ENCODE measurements at regions not wholly inside any gene's neighbourhood (a gene's known extent, or its start where the extent isn't known, plus 50 kb on each side); places are given as distances from the start of the nearest gene placed in this dataset.

GRCh38 chr18:32596501-32596900 is 125.8 kb upstream of the GAREM1 start:
- no peaks in the 10 kb centered on the region for H3K36me3 ChIP-seq (ENCODE audit: control insufficient read depth in 4 of 4, insufficient read depth in 3 of 4, low read depth in 1 of 4, low read length in 3 of 4)
- peaks cover 0 to 4% (median 0%) of the 10 kb centered on the region in 4 donors for H3K27me3 ChIP-seq (ENCODE audit: control insufficient read depth in 4 of 4, insufficient read depth in 4 of 4, low read length in 3 of 4)
- no peak overlapping the region for H3K27ac ChIP-seq (ENCODE audit: low read depth in 1 of 2, low read length in 2 of 2)
- H3K4me3 ChIP-seq (ENCODE audit: low read depth in 1 of 3, low read length in 3 of 3) = no peak overlapping the region
- peaks cover 0 to 1% (median 0%) of the 10 kb centered on the region in 4 donors for H3K9me3 ChIP-seq (ENCODE audit: control insufficient read depth in 4 of 4, low read length in 3 of 4)
- no peak overlapping the region for H3K9ac ChIP-seq (ENCODE audit: low read depth in 1 of 2, low read length in 2 of 2)
- no peaks in the 10 kb centered on the region for H3K4me1 ChIP-seq (ENCODE audit: control insufficient read depth in 4 of 4, insufficient read depth in 4 of 4, low read length in 3 of 4)
- TF ChIP-seq MAX (IDR thresholded peaks at IDR 0.05) (no peak), FOXA2 (IDR thresholded peaks at IDR 0.05) (no peak), HNF4G (IDR thresholded peaks at IDR 0.05) (no peak), CTCF (IDR thresholded peaks at IDR 0.05; ENCODE audit: low read depth, low read length, missing input control) (no peak), EGR1 (IDR thresholded peaks at IDR 0.05; ENCODE audit: low read depth in 2 of 2) (no peak), ZBTB33 (IDR thresholded peaks at IDR 0.05) (no peak), YY1 (IDR thresholded peaks at IDR 0.05) (no peak), RXRA (IDR thresholded peaks at IDR 0.05) (no peak), RAD21 (IDR thresholded peaks at IDR 0.05) (no peak), FOXA1 (IDR thresholded peaks at IDR 0.05) (no peak), JUND (IDR thresholded peaks at IDR 0.05) (no peak), HNF4A (conservative IDR thresholded peaks at IDR 0.05) (no peak), TAF1 (conservative IDR thresholded peaks at IDR 0.05) (no peak), REST (IDR thresholded peaks at IDR 0.05) (no peak)
- no peak for DNase-seq (ENCODE audit: low spot score)
- WGBS = 44% methylated on average over 2 of the region's 2 CpGs

GRCh38 chr18:32595832-32596231 is 125.2 kb upstream of the GAREM1 start:
- H3K9me3 ChIP-seq (ENCODE audit: control insufficient read depth in 4 of 4, low read length in 3 of 4) = peaks cover 0 to 1% (median 0%) of the 10 kb centered on the region in 4 donors
- H3K9ac ChIP-seq (ENCODE audit: low read depth in 1 of 2, low read length in 2 of 2) = no peak overlapping the region
- 85% methylated on average over 3 of the region's 3 CpGs for WGBS
- no peaks in the 10 kb centered on the region for H3K36me3 ChIP-seq (ENCODE audit: control insufficient read depth in 4 of 4, insufficient read depth in 3 of 4, low read depth in 1 of 4, low read length in 3 of 4)
- H3K27me3 ChIP-seq (ENCODE audit: control insufficient read depth in 4 of 4, insufficient read depth in 4 of 4, low read length in 3 of 4) = peaks cover 0 to 4% (median 0%) of the 10 kb centered on the region in 4 donors
- DNase-seq (ENCODE audit: low spot score) = no peak
- H3K27ac ChIP-seq (ENCODE audit: low read depth in 1 of 2, low read length in 2 of 2) = no peak overlapping the region
- TF ChIP-seq CTCF (IDR thresholded peaks at IDR 0.05; ENCODE audit: low read depth, low read length, missing input control) (no peak), RAD21 (IDR thresholded peaks at IDR 0.05) (no peak), SP1 (IDR thresholded peaks at IDR 0.05) (no peak), EGR1 (IDR thresholded peaks at IDR 0.05; ENCODE audit: low read depth in 2 of 2) (no peak), ZBTB33 (IDR thresholded peaks at IDR 0.05) (no peak), JUND (IDR thresholded peaks at IDR 0.05) (no peak), FOXA1 (IDR thresholded peaks at IDR 0.05) (no peak), HNF4A (conservative IDR thresholded peaks at IDR 0.05) (no peak), FOXA2 (IDR thresholded peaks at IDR 0.05) (no peak), HNF4G (IDR thresholded peaks at IDR 0.05) (no peak)
- no peak overlapping the region for H3K4me3 ChIP-seq (ENCODE audit: low read depth in 1 of 3, low read length in 3 of 3)
- no peaks in the 10 kb centered on the region for H3K4me1 ChIP-seq (ENCODE audit: control insufficient read depth in 4 of 4, insufficient read depth in 4 of 4, low read length in 3 of 4)

Data from liver (tissue), 8 donors.